IPS-18a (cell line): ENCODE measurements at regions not wholly inside any gene's neighbourhood (a gene's known extent, or its start where the extent isn't known, plus 50 kb on each side); places are given as distances from the start of the nearest gene placed in this dataset.
A peak's percentile ranks its signal among the peaks of the same experiment; 100 is the strongest.

ENCODE experiments used
- H3K27ac ChIP-seq: one replicate; pipeline ENCODE4 v1.5.1; 2013; ENCODE audit warnings: low read length
- H3K27me3 ChIP-seq: one replicate; pipeline ENCODE4 v1.6.1; 2013; ENCODE audit warnings: mild to moderate bottlenecking, low read length; ENCODE audit not compliant: control insufficient read depth, insufficient read depth
- H3K36me3 ChIP-seq: one replicate; pipeline ENCODE4 v1.6.1; 2013; ENCODE audit warnings: low read depth, low read length; ENCODE audit not compliant: control insufficient read depth
- H3K4me1 ChIP-seq: one replicate; pipeline ENCODE4 v1.6.1; 2013; ENCODE audit warnings: low read depth, low read length; ENCODE audit not compliant: control insufficient read depth
- H3K4me3 ChIP-seq: one replicate; pipeline ENCODE4 v1.5.1; 2013; ENCODE audit warnings: low read length
- H3K9ac ChIP-seq: one replicate; pipeline ENCODE4 v1.6.1; 2013; ENCODE audit warnings: mild to moderate bottlenecking, low read length, moderate library complexity
- H3K9me3 ChIP-seq: one replicate; pipeline ENCODE4 v1.6.1; 2013; ENCODE audit warnings: low read depth, low read length; ENCODE audit not compliant: control insufficient read depth

- no peak overlapping the region for H3K27ac ChIP-seq
- peaks cover 9% of the 10 kb centered on the region for H3K4me1 ChIP-seq
Measured at GRCh38 chr17:69605571-69605970, 191.1 kb downstream of the MAP2K6 start.

GRCh38 chr17:69606142-69606800, 191.8 kb downstream of the MAP2K6 start:
- Histone ChIP-seq H3K27me3 (no peaks in the 10 kb centered on the region), H3K36me3 (no peaks in the 10 kb centered on the region), H3K9me3 (no peaks in the 10 kb centered on the region), H3K4me1 (peaks cover 9% of the 10 kb centered on the region), H3K27ac (no peak overlapping the region), H3K9ac (no peak overlapping the region), H3K4me3 (no peak overlapping the region)

More at GRCh38 chr17:69605571-69605970, 191.1 kb downstream of the MAP2K6 start:
- no peak overlapping the region for H3K4me3 ChIP-seq
- H3K9ac ChIP-seq: no peak overlapping the region
- H3K27me3 ChIP-seq: no peaks in the 10 kb centered on the region
- no peaks in the 10 kb centered on the region for H3K9me3 ChIP-seq
- H3K36me3 ChIP-seq: no peaks in the 10 kb centered on the region

GRCh38 chr17:69607162-69607834, 192.8 kb downstream of the MAP2K6 start:
- no peaks in the 10 kb centered on the region for H3K27me3 ChIP-seq
- H3K9me3 ChIP-seq: no peaks in the 10 kb centered on the region
- no peaks in the 10 kb centered on the region for H3K36me3 ChIP-seq
- H3K4me1 ChIP-seq: peaks cover 9% of the 10 kb centered on the region
- H3K27ac ChIP-seq: peak overlapping the region; percentile 84
- H3K4me3 ChIP-seq: no peak overlapping the region
- peak overlapping the region; percentile 13 for H3K9ac ChIP-seq

- Histone ChIP-seq H3K36me3 (no peaks in the 10 kb centered on the region), H3K27me3 (no peaks in the 10 kb centered on the region), H3K27ac (no peak overlapping the region), H3K9me3 (no peaks in the 10 kb centered on the region), H3K9ac (no peak overlapping the region), H3K4me3 (no peak overlapping the region), H3K4me1 (peaks cover 9% of the 10 kb centered on the region)
Measured at GRCh38 chr17:69608141-69608540, 193.6 kb downstream of the MAP2K6 start.

- Histone ChIP-seq H3K4me3 (no peak overlapping the region), H3K9me3 (no peaks in the 10 kb centered on the region), H3K36me3 (no peaks in the 10 kb centered on the region), H3K9ac (no peak overlapping the region), H3K4me1 (peaks cover 9% of the 10 kb centered on the region), H3K27ac (no peak overlapping the region), H3K27me3 (no peaks in the 10 kb centered on the region)
Measured at GRCh38 chr17:69608808-69609472, 194.4 kb downstream of the MAP2K6 start.

GRCh38 chr17:69609473-69610305, 195.2 kb downstream of the MAP2K6 start:
- Histone ChIP-seq H3K27ac (no peak overlapping the region), H3K4me3 (no peak overlapping the region), H3K4me1 (peaks cover 9% of the 10 kb centered on the region), H3K36me3 (no peaks in the 10 kb centered on the region), H3K9ac (no peak overlapping the region), H3K9me3 (no peaks in the 10 kb centered on the region), H3K27me3 (no peaks in the 10 kb centered on the region)

GRCh38 chr17:69620363-69620762, 205.9 kb downstream of the MAP2K6 start:
- H3K9ac ChIP-seq: no peak overlapping the region
- no peak overlapping the region for H3K4me3 ChIP-seq
- H3K36me3 ChIP-seq: no peaks in the 10 kb centered on the region
- H3K9me3 ChIP-seq: peaks cover 13% of the 10 kb centered on the region
- no peaks in the 10 kb centered on the region for H3K27me3 ChIP-seq
- no peaks in the 10 kb centered on the region for H3K4me1 ChIP-seq
- H3K27ac ChIP-seq: no peak overlapping the region

- Histone ChIP-seq H3K4me3 (no peak overlapping the region), H3K27me3 (no peaks in the 10 kb centered on the region), H3K9me3 (no peaks in the 10 kb centered on the region), H3K4me1 (no peaks in the 10 kb centered on the region), H3K36me3 (no peaks in the 10 kb centered on the region), H3K9ac (no peak overlapping the region), H3K27ac (no peak overlapping the region)
Measured at GRCh38 chr17:69625474-69625873, 211.0 kb downstream of the MAP2K6 start.

- Histone ChIP-seq H3K9me3 (no peaks in the 10 kb centered on the region), H3K27ac (no peak overlapping the region), H3K4me3 (no peak overlapping the region), H3K9ac (no peak overlapping the region), H3K4me1 (no peaks in the 10 kb centered on the region), H3K36me3 (no peaks in the 10 kb centered on the region), H3K27me3 (no peaks in the 10 kb centered on the region)
Measured at GRCh38 chr17:69630056-69630635, 215.6 kb downstream of the MAP2K6 start.

GRCh38 chr17:69634844-69635243, 220.3 kb downstream of the MAP2K6 start:
- Histone ChIP-seq H3K27ac (no peak overlapping the region), H3K4me1 (no peaks in the 10 kb centered on the region), H3K36me3 (no peaks in the 10 kb centered on the region), H3K9ac (no peak overlapping the region), H3K4me3 (no peak overlapping the region), H3K9me3 (no peaks in the 10 kb centered on the region), H3K27me3 (no peaks in the 10 kb centered on the region)
